ENCODE measurements at regions not wholly inside any gene's neighbourhood (a gene's known extent, or its start where the extent isn't known, plus 50 kb on each side); places are given as distances from the start of the nearest gene placed in this dataset.
"Not testable (repeated sequence)": the region's sequence is repeated elsewhere in the genome, so short reads cannot be mapped to it uniquely, and the experiment has no call there.

GRCh38 chr20:10109641-10110040 lies 74.9 kb downstream of the ANKEF1 start:
- DNase-seq: no peak

GRCh38 chr20:10110151-10110550 lies 75.4 kb downstream of the ANKEF1 start:
- DNase-seq: peak; percentile 5

- no peak for DNase-seq
Measured at GRCh38 chr20:10111139-10111958, 76.6 kb downstream of the ANKEF1 start.

GRCh38 chr20:10111959-10112250 lies 77.1 kb downstream of the ANKEF1 start:
- no peak for DNase-seq

- DNase-seq: no peak
Measured at GRCh38 chr20:10113746-10114145, 79.0 kb downstream of the ANKEF1 start.

- no peak for DNase-seq
Measured at GRCh38 chr20:10114598-10114997, 79.8 kb downstream of the ANKEF1 start.

- peak; percentile 17 for DNase-seq
Measured at GRCh38 chr20:10115021-10115420, 80.2 kb downstream of the ANKEF1 start.

- no peak for DNase-seq
Measured at GRCh38 chr20:10119336-10119735, 84.5 kb downstream of the ANKEF1 start.

GRCh38 chr20:10124883-10125282 lies 90.1 kb downstream of the ANKEF1 start:
- not testable (repeated sequence) for DNase-seq

- no peak for DNase-seq
Measured at GRCh38 chr20:10125757-10126156, 91.0 kb downstream of the ANKEF1 start.

GRCh38 chr20:10129749-10130148 lies 88.9 kb upstream of the SNAP25 start:
- DNase-seq: no peak

GRCh38 chr20:10131732-10132345 lies 86.8 kb upstream of the SNAP25 start:
- DNase-seq: no peak

- no peak for DNase-seq
Measured at GRCh38 chr20:10132387-10132786, 86.2 kb upstream of the SNAP25 start.

GRCh38 chr20:10133532-10133931 lies 85.1 kb upstream of the SNAP25 start:
- no peak for DNase-seq

GRCh38 chr20:10134176-10134575 lies 84.5 kb upstream of the SNAP25 start:
- no peak for DNase-seq

GRCh38 chr20:10135438-10135837 lies 83.2 kb upstream of the SNAP25 start:
- no peak for DNase-seq

- no peak for DNase-seq
Measured at GRCh38 chr20:10137032-10137431, 81.6 kb upstream of the SNAP25 start.

GRCh38 chr20:10137533-10137932 lies 81.1 kb upstream of the SNAP25 start:
- no peak for DNase-seq

- no peak for DNase-seq
Measured at GRCh38 chr20:10157549-10157948, 61.1 kb upstream of the SNAP25 start.

GRCh38 chr20:10167040-10167439 lies 51.6 kb upstream of the SNAP25 start:
- no peak for DNase-seq

GRCh38 chr20:10167594-10167993 lies 51.0 kb upstream of the SNAP25 start:
- no peak for DNase-seq
